CD4-positive, alpha-beta T cell (primary cell): ENCODE measurements at regions not wholly inside any gene's neighbourhood (a gene's known extent, or its start where the extent isn't known, plus 50 kb on each side); places are given as distances from the start of the nearest gene placed in this dataset.

Experiments
- ATAC-seq: fragments of 200-7000 bp; cut with Tn5 transposase; one replicate; pipeline ENCODE4 v1.10.0; 2022; ENCODE audit warnings: mild to moderate bottlenecking; ENCODE audit not compliant: poor library complexity
- CTCF ChIA-PET: fragments of 350-600 bp; sonication (Branson Sonifier 250); formaldehyde crosslinking; loops from one replicate; lab custom pipeline; 2021; ENCODE audit warnings: antibody characterized with exemption, inconsistent platforms; lab: Charles Lee
- POLR2A ChIA-PET: fragments of 350-600 bp; sonication (Branson Sonifier 250); formaldehyde crosslinking; loops from one replicate; lab custom pipeline; 2021; ENCODE audit warnings: antibody characterized with exemption, inconsistent platforms; lab: Charles Lee
- DNase-seq, 14 experiments: peaks; one replicate each; pipeline ENCODE4 v3.0.0-alpha.2; 2013 to 2020; ENCODE audit warnings: mixed read lengths in 2 of 14
- H3K27ac ChIP-seq, 2 donors: one replicate each; pipeline versions ENCODE4 v1.5.1 to v1.7.0; 2013; ENCODE audit warnings: low read length in 2 of 2, low read depth in 1 of 2, mild to moderate bottlenecking in 1 of 2
- H3K27me3 ChIP-seq, 2 experiments: 1 replicate in 1 of 2; 2 replicates in 1 of 2; pipeline versions ENCODE4 v1.6.1 to v1.7.0; 2013; ENCODE audit warnings: low read length in 2 of 2, control low read depth in 1 of 2, mild to moderate bottlenecking in 1 of 2, moderate library complexity in 1 of 2; ENCODE audit not compliant: insufficient read depth in 2 of 2, control insufficient read depth in 1 of 2
- H3K36me3 ChIP-seq: one replicate; pipeline ENCODE4 v1.6.1; 2013; ENCODE audit warnings: low read length, control low read depth; ENCODE audit not compliant: insufficient read depth
- H3K4me1 ChIP-seq: one replicate; pipeline ENCODE4 v1.6.1; 2013; ENCODE audit warnings: low read length, control low read depth; ENCODE audit not compliant: insufficient read depth
- H3K4me3 ChIP-seq: one replicate; pipeline ENCODE4 v1.5.1; 2013; ENCODE audit warnings: mild to moderate bottlenecking, low read length, moderate library complexity
- H3K9me3 ChIP-seq, 2 experiments: 1 replicate in 1 of 2; 2 replicates in 1 of 2; pipeline versions ENCODE4 v1.6.1 to v1.7.0; 2013; ENCODE audit warnings: low read length in 2 of 2, mild to moderate bottlenecking in 2 of 2, control low read depth in 1 of 2, moderate library complexity in 1 of 2; ENCODE audit not compliant: control insufficient read depth in 1 of 2, insufficient read depth in 1 of 2
- H3K27ac Mint-ChIP-seq: one replicate; pipeline ENCODE4 v1.8.0; 2020; ENCODE audit warnings: mixed read lengths
- H3K27me3 Mint-ChIP-seq: one replicate; pipeline ENCODE4 v1.8.0; 2021; ENCODE audit warnings: mixed read lengths
- H3K36me3 Mint-ChIP-seq: one replicate; pipeline ENCODE4 v1.8.0; 2021; ENCODE audit warnings: low read depth, mixed read lengths
- H3K4me1 Mint-ChIP-seq: one replicate; pipeline ENCODE4 v1.8.0; 2021; ENCODE audit warnings: low read depth, mixed read lengths
- H3K4me3 Mint-ChIP-seq: one replicate; pipeline ENCODE4 v1.8.0; 2020; ENCODE audit warnings: mild to moderate bottlenecking, mixed read lengths
- H3K9me3 Mint-ChIP-seq: one replicate; pipeline ENCODE4 v1.8.0; 2020; ENCODE audit warnings: mixed read lengths
- intact Hi-C, 2 experiments: fragments of 100-400 bp; cut with DNase I in 1 of 2; cut with micrococcal nuclease in 1 of 2; formaldehyde crosslinking; loops; one replicate each; pipeline versions ENCODE4 v1.15.1 to v1.9.0; 2023 to 2025; cut with DNase I, micrococcal nuclease
- TF ChIP-seq, protein P1 (sequence below): fragments of 200-600 bp; IDR thresholded peaks from one replicate; pipeline ENCODE4 v1.8.0; 2022; ENCODE audit warnings: antibody characterized with exemption, mild to moderate bottlenecking

DNA sequence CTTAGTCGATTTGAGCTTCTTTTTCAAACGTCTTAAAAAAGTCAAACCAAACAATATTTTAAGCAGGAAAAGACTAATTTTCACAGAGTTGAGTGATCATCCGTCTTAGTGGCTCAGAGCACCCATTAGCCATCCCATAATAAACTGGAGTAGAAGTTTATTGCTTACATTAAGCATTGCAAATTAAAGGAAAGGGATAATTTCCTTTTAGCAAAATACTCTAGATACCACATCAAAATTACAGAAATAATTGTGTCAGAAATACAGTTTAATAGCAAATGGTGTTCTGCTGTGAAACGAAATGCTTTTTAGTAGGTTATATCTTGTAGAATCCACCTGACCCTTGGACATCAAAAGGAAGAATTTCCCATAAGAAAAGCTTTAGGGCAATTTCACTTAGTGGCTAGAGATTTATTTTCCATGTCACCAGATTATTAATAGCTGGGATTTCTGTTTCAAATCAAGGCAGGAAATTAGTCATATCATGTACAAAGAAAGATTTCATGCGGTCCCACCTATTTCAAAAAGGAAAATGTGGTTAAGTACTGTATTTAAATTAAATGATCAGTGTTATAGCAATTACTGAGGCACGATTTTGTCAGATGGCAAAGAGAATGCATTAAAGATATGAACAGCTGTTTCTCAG is 96.2 kb downstream of the NPTX2 start:
- no peak overlapping the region for H3K4me3 Mint-ChIP-seq
- no peaks in the 10 kb centered on the region for H3K36me3 ChIP-seq
- H3K4me1 ChIP-seq, result no peaks in the 10 kb centered on the region
- TF ChIP-seq, protein P1, sequence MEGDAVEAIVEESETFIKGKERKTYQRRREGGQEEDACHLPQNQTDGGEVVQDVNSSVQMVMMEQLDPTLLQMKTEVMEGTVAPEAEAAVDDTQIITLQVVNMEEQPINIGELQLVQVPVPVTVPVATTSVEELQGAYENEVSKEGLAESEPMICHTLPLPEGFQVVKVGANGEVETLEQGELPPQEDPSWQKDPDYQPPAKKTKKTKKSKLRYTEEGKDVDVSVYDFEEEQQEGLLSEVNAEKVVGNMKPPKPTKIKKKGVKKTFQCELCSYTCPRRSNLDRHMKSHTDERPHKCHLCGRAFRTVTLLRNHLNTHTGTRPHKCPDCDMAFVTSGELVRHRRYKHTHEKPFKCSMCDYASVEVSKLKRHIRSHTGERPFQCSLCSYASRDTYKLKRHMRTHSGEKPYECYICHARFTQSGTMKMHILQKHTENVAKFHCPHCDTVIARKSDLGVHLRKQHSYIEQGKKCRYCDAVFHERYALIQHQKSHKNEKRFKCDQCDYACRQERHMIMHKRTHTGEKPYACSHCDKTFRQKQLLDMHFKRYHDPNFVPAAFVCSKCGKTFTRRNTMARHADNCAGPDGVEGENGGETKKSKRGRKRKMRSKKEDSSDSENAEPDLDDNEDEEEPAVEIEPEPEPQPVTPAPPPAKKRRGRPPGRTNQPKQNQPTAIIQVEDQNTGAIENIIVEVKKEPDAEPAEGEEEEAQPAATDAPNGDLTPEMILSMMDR, result no peak
- H3K27ac ChIP-seq, result no peak overlapping the region
- H3K4me3 ChIP-seq, result no peak overlapping the region
- H3K9me3 ChIP-seq, result no peaks in the 10 kb centered on the region
- intact Hi-C loops, result no loop called here
- peaks cover 2% of the 10 kb centered on the region for H3K9me3 Mint-ChIP-seq
- DNase-seq (no peak), ATAC-seq (no peak)
- CTCF ChIA-PET, result no interaction called here
- POLR2A ChIA-PET, result no interaction called here
- H3K27ac Mint-ChIP-seq, result no peak overlapping the region
- H3K27me3 Mint-ChIP-seq, result peaks cover 9% of the 10 kb centered on the region
- H3K36me3 Mint-ChIP-seq, result no peaks in the 10 kb centered on the region
- peaks cover 0 to 4% of the 10 kb centered on the region in 2 experiments for H3K27me3 ChIP-seq
- no peaks in the 10 kb centered on the region for H3K4me1 Mint-ChIP-seq

DNA sequence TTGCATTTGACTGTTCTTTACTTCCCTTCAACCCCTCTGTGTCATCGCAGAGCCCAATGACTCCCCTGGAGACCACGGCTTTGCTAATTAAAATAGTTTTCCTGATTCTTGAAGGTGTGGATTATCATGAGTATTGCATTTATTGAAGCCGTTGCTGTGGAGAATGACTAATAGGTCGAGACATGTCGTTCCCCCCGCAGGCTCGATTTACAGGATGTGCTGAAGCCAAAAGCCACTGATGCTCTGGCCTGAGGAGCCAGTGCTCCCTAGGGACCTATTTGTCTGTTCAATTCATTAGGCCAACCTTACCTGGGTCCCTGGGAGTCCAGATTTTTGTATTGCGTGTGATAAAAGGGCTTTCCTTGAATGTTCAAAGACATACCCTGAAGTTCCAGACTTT is 102.3 kb downstream of the NPTX2 start:
- H3K27ac Mint-ChIP-seq, result no peak overlapping the region
- DNase-seq, result no peak
- no peaks in the 10 kb centered on the region for H3K9me3 ChIP-seq
- no peak for ATAC-seq
- no peak overlapping the region for H3K4me3 ChIP-seq
- H3K36me3 Mint-ChIP-seq, result no peaks in the 10 kb centered on the region
- no peaks in the 10 kb centered on the region for H3K36me3 ChIP-seq
- ChIA-PET POLR2A (no interaction called here), CTCF (no interaction called here)
- TF ChIP-seq, protein P1, result no peak
- intact Hi-C loops, result no loop called here
- no peak overlapping the region for H3K27ac ChIP-seq
- no peaks in the 10 kb centered on the region for H3K4me1 ChIP-seq
- H3K4me3 Mint-ChIP-seq, result no peak overlapping the region
- H3K27me3 ChIP-seq, result peaks cover 0 to 2% of the 10 kb centered on the region in 2 experiments
- peaks cover 4% of the 10 kb centered on the region for H3K27me3 Mint-ChIP-seq
- H3K4me1 Mint-ChIP-seq, result no peaks in the 10 kb centered on the region
- H3K9me3 Mint-ChIP-seq, result no peaks in the 10 kb centered on the region

DNA sequence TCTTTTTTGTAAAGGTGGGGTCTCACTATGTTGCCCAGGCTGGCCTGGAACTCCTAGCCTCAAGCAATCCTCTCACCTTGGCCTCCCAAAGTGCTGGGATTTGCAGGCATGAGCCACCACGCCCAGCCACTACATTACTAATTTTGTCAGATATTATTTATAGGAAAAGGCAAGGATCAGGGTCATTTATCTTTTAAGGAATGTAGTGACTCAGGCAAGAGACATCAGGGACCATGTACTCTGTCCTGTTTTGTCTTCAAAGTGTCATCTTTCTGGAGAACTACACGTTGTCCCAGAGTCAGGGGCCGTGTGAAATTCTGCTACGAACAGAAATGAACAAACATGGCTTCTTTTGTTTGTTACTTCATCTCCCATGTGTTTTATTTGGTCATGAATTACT is 105.3 kb downstream of the NPTX2 start:
- Histone ChIP-seq H3K27me3 (no peaks in the 10 kb centered on the region), H3K4me3 (no peak overlapping the region), H3K27ac (no peak overlapping the region), H3K36me3 (no peaks in the 10 kb centered on the region), H3K9me3 (no peaks in the 10 kb centered on the region), H3K4me1 (no peaks in the 10 kb centered on the region)
- ChIA-PET CTCF (no interaction called here), POLR2A (no interaction called here)
- TF ChIP-seq, protein P1, result no peak
- Mint-ChIP-seq H3K4me3 (no peak overlapping the region), H3K27me3 (peaks cover 8% of the 10 kb centered on the region), H3K9me3 (no peaks in the 10 kb centered on the region), H3K27ac (no peak overlapping the region), H3K36me3 (no peaks in the 10 kb centered on the region), H3K4me1 (no peaks in the 10 kb centered on the region)
- no peak for DNase-seq
- intact Hi-C loops, result no loop called here
- no peak for ATAC-seq
